Liver (tissue), 8 donors: ENCODE measurements at regions not wholly inside any gene's neighbourhood (a gene's known extent, or its start where the extent isn't known, plus 50 kb on each side); places are given as distances from the start of the nearest gene placed in this dataset.

Experiments
- DNase-seq: peaks from one replicate; pipeline ENCODE4 v3.0.0-alpha.2; 2017; ENCODE audit warnings: low spot score
- H3K27ac ChIP-seq, 2 donors: one replicate each; pipeline ENCODE4 v1.7.0; 2013; ENCODE audit warnings: inconsistent platforms in 2 of 2, low read length in 2 of 2, control low read depth in 1 of 2, low read depth in 1 of 2, mild to moderate bottlenecking in 1 of 2
- H3K27me3 ChIP-seq, 4 donors: one replicate each; pipeline versions ENCODE4 v1.6.1 to v1.7.0; 2013; ENCODE audit warnings: low read length in 3 of 4, inconsistent platforms in 1 of 4, mild to moderate bottlenecking in 1 of 4, moderate library complexity in 1 of 4; ENCODE audit not compliant: control insufficient read depth in 4 of 4, insufficient read depth in 4 of 4
- H3K36me3 ChIP-seq, 4 donors: one replicate each; pipeline versions ENCODE4 v1.6.1 to v1.7.0; 2013; ENCODE audit warnings: low read length in 3 of 4, mild to moderate bottlenecking in 3 of 4, low read depth in 1 of 4, moderate library complexity in 1 of 4; ENCODE audit not compliant: control insufficient read depth in 4 of 4, insufficient read depth in 3 of 4
- H3K4me1 ChIP-seq, 4 donors: one replicate each; pipeline versions ENCODE4 v1.6.1 to v1.7.0; 2013; ENCODE audit warnings: low read length in 3 of 4, mild to moderate bottlenecking in 3 of 4, moderate library complexity in 1 of 4; ENCODE audit not compliant: control insufficient read depth in 4 of 4, insufficient read depth in 4 of 4
- H3K4me3 ChIP-seq, 3 donors: one replicate each; pipeline versions ENCODE4 v1.6.1 to v1.7.0; 2013; ENCODE audit warnings: low read length in 3 of 3, control low read depth in 1 of 3, low read depth in 1 of 3, mild to moderate bottlenecking in 1 of 3
- H3K9ac ChIP-seq, 2 donors: one replicate each; pipeline ENCODE4 v1.7.0; 2013; ENCODE audit warnings: low read length in 2 of 2, mild to moderate bottlenecking in 2 of 2, moderate library complexity in 2 of 2, control low read depth in 1 of 2, low read depth in 1 of 2
- H3K9me3 ChIP-seq, 4 donors: one replicate each; pipeline versions ENCODE4 v1.6.1 to v1.7.0; 2013; ENCODE audit warnings: low read length in 3 of 4; ENCODE audit not compliant: control insufficient read depth in 4 of 4
- ATF3 ChIP-seq: IDR thresholded peaks from 2 replicates; pipeline ENCODE4 v1.6.1; 2016; ENCODE audit warnings: antibody characterized with exemption
- CTCF ChIP-seq: fragments of 150-350 bp; IDR thresholded peaks from 2 replicates; pipeline ENCODE4 v1.5.1; 2017; ENCODE audit warnings: improper control_type of control experiment, low read depth, low read length; ENCODE audit not compliant: missing input control
- FOXA1 ChIP-seq: IDR thresholded peaks from 2 replicates; pipeline ENCODE4 v1.6.1; 2016; ENCODE audit warnings: antibody characterized with exemption
- FOXA2 ChIP-seq: IDR thresholded peaks from 2 replicates; pipeline ENCODE4 v1.6.1; 2016; ENCODE audit warnings: antibody characterized with exemption
- GABPA ChIP-seq, 2 donors: IDR thresholded peaks in 1 of 2; conservative IDR thresholded peaks in 1 of 2; 2 replicates each; pipeline ENCODE4 v1.6.1; 2016; ENCODE audit warnings: antibody characterized with exemption in 2 of 2, mild to moderate bottlenecking in 1 of 2, moderate library complexity in 1 of 2
- HNF4A ChIP-seq, 2 donors: conservative IDR thresholded peaks; 2 replicates each; pipeline ENCODE4 v1.6.1; 2016; ENCODE audit warnings: antibody characterized with exemption in 2 of 2, mild to moderate bottlenecking in 2 of 2
- HNF4G ChIP-seq: IDR thresholded peaks from 2 replicates; pipeline ENCODE4 v1.6.1; 2016; ENCODE audit warnings: antibody characterized with exemption
- JUND ChIP-seq, 2 donors: IDR thresholded peaks; 2 replicates each; pipeline ENCODE4 v1.6.1; 2016; ENCODE audit warnings: antibody characterized with exemption in 2 of 2
- MAX ChIP-seq: IDR thresholded peaks from 2 replicates; pipeline ENCODE4 v1.6.1; 2016; ENCODE audit warnings: antibody characterized with exemption
- NR2F2 ChIP-seq: IDR thresholded peaks from 2 replicates; pipeline ENCODE4 v1.6.1; 2016; ENCODE audit warnings: antibody characterized with exemption
- RAD21 ChIP-seq, 2 donors: IDR thresholded peaks; 2 replicates each; pipeline ENCODE4 v1.6.1; 2016; ENCODE audit warnings: antibody characterized with exemption in 2 of 2, mild to moderate bottlenecking in 2 of 2
- REST ChIP-seq: IDR thresholded peaks from 2 replicates; pipeline ENCODE4 v1.6.1; 2016; ENCODE audit warnings: antibody characterized with exemption, mild to moderate bottlenecking
- SP1 ChIP-seq: IDR thresholded peaks from 2 replicates; pipeline ENCODE4 v1.6.1; 2018; ENCODE audit warnings: antibody characterized with exemption, mild to moderate bottlenecking
- TAF1 ChIP-seq: conservative IDR thresholded peaks from 2 replicates; pipeline ENCODE4 v1.6.1; 2016; ENCODE audit warnings: antibody characterized with exemption, mild to moderate bottlenecking
- YY1 ChIP-seq: IDR thresholded peaks from 2 replicates; pipeline ENCODE4 v1.6.1; 2016; ENCODE audit warnings: antibody characterized with exemption, mild to moderate bottlenecking
- WGBS: extraction: QIAGEN DNeasy Blood & Tissue Kit; methylation state at CpG from one replicate; pipeline ENCODE4 v1.1.7; 2013; 5-methylcytosine and 5-hydroxymethylcytosine counted together
- donor health status: healthy.
- donor health status: healthy.
- donor health status: healthy.
- donor health status: healthy.
- donor health status: healthy.

- no peak for TF ChIP-seq MAX
- TF ChIP-seq TAF1: no peak
Observed at GRCh38 chr15:94145046-94145445, 86.3 kb upstream of the MCTP2 start (continued).

GRCh38 chr15:94141802-94142201, 89.6 kb upstream of the MCTP2 start:
- 72% methylated on average over 2 of the region's 2 CpGs for WGBS
- Histone ChIP-seq H3K4me3 (no peak overlapping the region), H3K27me3 (peaks cover 0 to 3% (median 0%) of the 10 kb centered on the region in 4 donors), H3K36me3 (no peaks in the 10 kb centered on the region), H3K9me3 (peaks cover 0 to 3% (median 0%) of the 10 kb centered on the region in 4 donors), H3K27ac (no peak overlapping the region), H3K4me1 (no peaks in the 10 kb centered on the region), H3K9ac (no peak overlapping the region)
- DNase-seq: no peak
- TF ChIP-seq RAD21 (IDR thresholded peaks at IDR 0.05): no peak
- no peak for TF ChIP-seq NR2F2
- TF ChIP-seq TAF1: no peak
- no peak for TF ChIP-seq JUND (IDR thresholded peaks at IDR 0.05)
- no peak for TF ChIP-seq ATF3
- TF ChIP-seq SP1: no peak
- TF ChIP-seq YY1: no peak
- TF ChIP-seq FOXA1: no peak
- TF ChIP-seq HNF4G: no peak
- TF ChIP-seq FOXA2: no peak
- no peak for TF ChIP-seq GABPA (IDR thresholded peaks at IDR 0.05 in 1 of 2, conservative IDR thresholded peaks at IDR 0.05 in 1 of 2)
- no peak for TF ChIP-seq REST

GRCh38 chr15:94135486-94136147, 95.7 kb upstream of the MCTP2 start:
- no peak overlapping the region for H3K27ac ChIP-seq
- H3K36me3 ChIP-seq: no peaks in the 10 kb centered on the region
- WGBS: 21% methylated on average over 1 of the region's 1 CpG
- no peak for DNase-seq
- H3K4me1 ChIP-seq: no peaks in the 10 kb centered on the region
- no peak overlapping the region for H3K4me3 ChIP-seq
- peaks cover 0 to 6% (median 6%) of the 10 kb centered on the region in 4 donors for H3K27me3 ChIP-seq
- no peak for TF ChIP-seq CTCF
- no peak for TF ChIP-seq GABPA (IDR thresholded peaks at IDR 0.05 in 1 of 2, conservative IDR thresholded peaks at IDR 0.05 in 1 of 2)
- TF ChIP-seq RAD21 (IDR thresholded peaks at IDR 0.05): peak in 1 of 2 donors; percentile 3
- no peak for TF ChIP-seq HNF4A (conservative IDR thresholded peaks at IDR 0.05)
- TF ChIP-seq FOXA1: no peak
- TF ChIP-seq TAF1: no peak
- H3K9me3 ChIP-seq: no peaks in the 10 kb centered on the region
- H3K9ac ChIP-seq: no peak overlapping the region
